Renal cortex interstitium (tissue), 11 donors: ENCODE measurements at regions not wholly inside any gene's neighbourhood (a gene's known extent, or its start where the extent isn't known, plus 50 kb on each side); places are given as distances from the start of the nearest gene placed in this dataset.
"Not testable (repeated sequence)": the region's sequence is repeated elsewhere in the genome, so short reads cannot be mapped to it uniquely, and the experiment has no call there.

Experiments used
- DNase-seq, 11 donors: peaks; one replicate each; pipeline ENCODE4 v3.0.0-alpha.2; 2013; ENCODE audit warnings: low read depth in 9 of 11, low spot score in 4 of 11; ENCODE audit errors: extremely low read depth in 1 of 11

GRCh38 chrX:125493004-125493403 is 173.3 kb downstream of the TEX13C start:
- DNase-seq = not testable (repeated sequence)

GRCh38 chrX:125497667-125498066 is 178.0 kb downstream of the TEX13C start:
- DNase-seq = no peak

- no peak for DNase-seq
Observed at GRCh38 chrX:125503769-125504168, 184.1 kb downstream of the TEX13C start.

GRCh38 chrX:125505207-125505606 is 185.5 kb downstream of the TEX13C start:
- no peak for DNase-seq

GRCh38 chrX:125507119-125507518 is 187.4 kb downstream of the TEX13C start:
- no peak for DNase-seq

GRCh38 chrX:125520029-125520428 is 200.4 kb downstream of the TEX13C start:
- no peak for DNase-seq

GRCh38 chrX:125522752-125523151 is 203.1 kb downstream of the TEX13C start:
- no peak for DNase-seq

- no peak for DNase-seq
Observed at GRCh38 chrX:125532411-125533089, 212.9 kb downstream of the TEX13C start.

- no peak for DNase-seq
Observed at GRCh38 chrX:125533352-125533751, 213.7 kb downstream of the TEX13C start.

- DNase-seq = no peak
Observed at GRCh38 chrX:125544031-125544660, 224.5 kb downstream of the TEX13C start.

- DNase-seq = no peak
Observed at GRCh38 chrX:125544856-125545255, 225.2 kb downstream of the TEX13C start.

- no peak for DNase-seq
Observed at GRCh38 chrX:125577479-125577878, 257.8 kb downstream of the TEX13C start.

GRCh38 chrX:125604448-125604847 is 284.8 kb downstream of the TEX13C start:
- DNase-seq = no peak

GRCh38 chrX:125605145-125605544 is 285.5 kb downstream of the TEX13C start:
- DNase-seq = no peak

- DNase-seq = not testable (repeated sequence)
Observed at GRCh38 chrX:125614591-125615343, 295.1 kb downstream of the TEX13C start.

GRCh38 chrX:125620715-125621587 is 301.3 kb downstream of the TEX13C start:
- no peak for DNase-seq

GRCh38 chrX:125621588-125621927 is 301.9 kb downstream of the TEX13C start:
- DNase-seq = no peak

GRCh38 chrX:125622899-125623298 is 303.2 kb downstream of the TEX13C start:
- no peak for DNase-seq

GRCh38 chrX:125627676-125628075 is 308.0 kb downstream of the TEX13C start:
- no peak for DNase-seq
